ENCODE measurements at regions not wholly inside any gene's neighbourhood (a gene's known extent, or its start where the extent isn't known, plus 50 kb on each side); places are given as distances from the start of the nearest gene placed in this dataset.

GRCh38 chr20:24365670-24366069, 103.8 kb upstream of the SYNDIG1 start:
- Histone ChIP-seq H3K27ac (ENCODE audit: low read depth in 1 of 2, low read length in 2 of 2) (no peak overlapping the region), H3K36me3 (replicated peaks in 1 of 2; ENCODE audit: control insufficient read depth in 1 of 2, insufficient read depth in 2 of 2, low read length in 2 of 2) (no peaks in the 10 kb centered on the region), H3K9ac (ENCODE audit: insufficient read depth, low read length, poor library complexity, severe bottlenecking) (no peak overlapping the region), H3K4me3 (replicated peaks in 1 of 3; ENCODE audit: low read depth in 2 of 3, low read length in 3 of 3) (no peak overlapping the region), H3K9me3 (replicated peaks in 1 of 2; ENCODE audit: control insufficient read depth in 1 of 2, insufficient read depth in 1 of 2, low read length in 2 of 2) (peaks cover 11 to 20% of the 10 kb centered on the region in 2 donors), H3K79me2 (ENCODE audit: insufficient read depth, low read length) (no peaks in the 10 kb centered on the region), H3K4me2 (replicated peaks; ENCODE audit: extremely low read depth, low read length, poor library complexity, severe bottlenecking) (no peak overlapping the region), H3K4me1 (ENCODE audit: control insufficient read depth in 1 of 2, insufficient read depth in 2 of 2, low read length in 2 of 2) (no peaks in the 10 kb centered on the region), H4K20me1 (ENCODE audit: insufficient read depth, low read length) (no peaks in the 10 kb centered on the region), H3K27me3 (ENCODE audit: control insufficient read depth in 2 of 2, insufficient read depth in 2 of 2, low read length in 2 of 2) (no peaks in the 10 kb centered on the region), H2AFZ (ENCODE audit: insufficient read depth, low read depth, low read length, poor library complexity, severe bottlenecking) (no peak overlapping the region)
- no peak for TF ChIP-seq CTCF (IDR thresholded peaks at IDR 0.05)
- H3K4me1 Mint-ChIP-seq = no peaks in the 10 kb centered on the region
- no peak overlapping the region for H3K27ac Mint-ChIP-seq
- peaks cover 7 to 21% (median 15%) of the 10 kb centered on the region in 7 donors for H3K9me3 Mint-ChIP-seq
- no peak overlapping the region for H3K4me3 Mint-ChIP-seq
- intact Hi-C loops (cut with micrococcal nuclease) = no loop called here
- no peak for DNase-seq
- peaks cover 0 to 2% (median 1%) of the 10 kb centered on the region in 3 donors for H3K27me3 Mint-ChIP-seq (ENCODE audit: low read depth in 3 of 3)
- H3K36me3 Mint-ChIP-seq = no peaks in the 10 kb centered on the region
- no CpG with 5 or more reads among the region's 3 CpGs for WGBS (ENCODE audit: insufficient coverage)

- peaks cover 0 to 2% (median 1%) of the 10 kb centered on the region in 3 donors for H3K27me3 Mint-ChIP-seq (ENCODE audit: low read depth in 3 of 3)
- H2AFZ ChIP-seq (ENCODE audit: insufficient read depth, low read depth, low read length, poor library complexity, severe bottlenecking) = no peak overlapping the region
- 100% methylated on average over 1 of the region's 4 CpGs for WGBS (ENCODE audit: insufficient coverage)
- no peaks in the 10 kb centered on the region for H3K4me1 Mint-ChIP-seq
- H3K4me3 Mint-ChIP-seq = no peak overlapping the region
- no peak overlapping the region for H3K27ac Mint-ChIP-seq
- no peaks in the 10 kb centered on the region for H3K79me2 ChIP-seq (ENCODE audit: insufficient read depth, low read length)
- intact Hi-C loops (cut with micrococcal nuclease) = no loop called here
- H3K27ac ChIP-seq (ENCODE audit: low read depth in 1 of 2, low read length in 2 of 2) = no peak overlapping the region
- no peaks in the 10 kb centered on the region for H3K36me3 ChIP-seq (replicated peaks in 1 of 2; ENCODE audit: control insufficient read depth in 1 of 2, insufficient read depth in 2 of 2, low read length in 2 of 2)
- H3K9me3 Mint-ChIP-seq = peaks cover 7 to 25% (median 15%) of the 10 kb centered on the region in 7 donors
- TF ChIP-seq CTCF (IDR thresholded peaks at IDR 0.05) = no peak
- H3K4me2 ChIP-seq (replicated peaks; ENCODE audit: extremely low read depth, low read length, poor library complexity, severe bottlenecking) = no peak overlapping the region
- DNase-seq = no peak
- no peaks in the 10 kb centered on the region for H3K4me1 ChIP-seq (ENCODE audit: control insufficient read depth in 1 of 2, insufficient read depth in 2 of 2, low read length in 2 of 2)
- H3K9me3 ChIP-seq (replicated peaks in 1 of 2; ENCODE audit: control insufficient read depth in 1 of 2, insufficient read depth in 1 of 2, low read length in 2 of 2) = peaks cover 11 to 20% of the 10 kb centered on the region in 2 donors
- no peaks in the 10 kb centered on the region for H3K27me3 ChIP-seq (ENCODE audit: control insufficient read depth in 2 of 2, insufficient read depth in 2 of 2, low read length in 2 of 2)
- H3K4me3 ChIP-seq (replicated peaks in 1 of 3; ENCODE audit: low read depth in 2 of 3, low read length in 3 of 3) = no peak overlapping the region
- no peaks in the 10 kb centered on the region for H4K20me1 ChIP-seq (ENCODE audit: insufficient read depth, low read length)
- no peaks in the 10 kb centered on the region for H3K36me3 Mint-ChIP-seq
- H3K9ac ChIP-seq (ENCODE audit: insufficient read depth, low read length, poor library complexity, severe bottlenecking) = no peak overlapping the region
Observed at GRCh38 chr20:24364482-24364881, 104.9 kb upstream of the SYNDIG1 start.

All from CD14-positive monocyte (primary cell).